ENCODE measurements at regions not wholly inside any gene's neighbourhood (a gene's known extent, or its start where the extent isn't known, plus 50 kb on each side); places are given as distances from the start of the nearest gene placed in this dataset.
A peak's percentile ranks its signal among the peaks of the same experiment; 100 is the strongest.

- no peaks in the 10 kb centered on the region for H3K27me3 Mint-ChIP-seq
- no peak for ATAC-seq
- peaks cover 6% of the 10 kb centered on the region for H3K9me3 Mint-ChIP-seq
- no peaks in the 10 kb centered on the region for H3K4me1 Mint-ChIP-seq
- H3K36me3 Mint-ChIP-seq: no peaks in the 10 kb centered on the region
- no peak overlapping the region for H3K4me3 Mint-ChIP-seq
- H3K27ac Mint-ChIP-seq: no peak overlapping the region
Measured at GRCh38 chr12:97184127-97184773, 277.2 kb downstream of the NEDD1 start.

GRCh38 chr12:97185567-97185966, 277.0 kb upstream of the RMST start:
- Mint-ChIP-seq H3K27me3 (no peaks in the 10 kb centered on the region), H3K36me3 (no peaks in the 10 kb centered on the region), H3K4me1 (no peaks in the 10 kb centered on the region), H3K9me3 (peaks cover 6% of the 10 kb centered on the region), H3K27ac (no peak overlapping the region), H3K4me3 (no peak overlapping the region)
- no peak for ATAC-seq

GRCh38 chr12:97194546-97194945, 268.1 kb upstream of the RMST start:
- no peak overlapping the region for H3K4me3 Mint-ChIP-seq
- no peaks in the 10 kb centered on the region for H3K4me1 Mint-ChIP-seq
- H3K9me3 Mint-ChIP-seq: peaks cover 5% of the 10 kb centered on the region
- H3K27me3 Mint-ChIP-seq: no peaks in the 10 kb centered on the region
- no peaks in the 10 kb centered on the region for H3K36me3 Mint-ChIP-seq
- no peak overlapping the region for H3K27ac Mint-ChIP-seq
- ATAC-seq: no peak

- H3K36me3 Mint-ChIP-seq: no peaks in the 10 kb centered on the region
- H3K4me3 Mint-ChIP-seq: no peak overlapping the region
- H3K9me3 Mint-ChIP-seq: peaks cover 3% of the 10 kb centered on the region
- no peaks in the 10 kb centered on the region for H3K4me1 Mint-ChIP-seq
- no peak for ATAC-seq
- peaks cover 20% of the 10 kb centered on the region for H3K27me3 Mint-ChIP-seq
- H3K27ac Mint-ChIP-seq: no peak overlapping the region
Measured at GRCh38 chr12:97200181-97200580, 262.4 kb upstream of the RMST start.

- Mint-ChIP-seq H3K9me3 (peaks cover 4% of the 10 kb centered on the region), H3K4me3 (no peak overlapping the region), H3K27ac (no peak overlapping the region), H3K27me3 (peaks cover 20% of the 10 kb centered on the region), H3K36me3 (no peaks in the 10 kb centered on the region), H3K4me1 (no peaks in the 10 kb centered on the region)
- no peak for ATAC-seq
Measured at GRCh38 chr12:97203408-97203807, 259.2 kb upstream of the RMST start.

GRCh38 chr12:97209997-97210396, 252.6 kb upstream of the RMST start:
- ATAC-seq: no peak
- no peak overlapping the region for H3K4me3 Mint-ChIP-seq
- H3K36me3 Mint-ChIP-seq: no peaks in the 10 kb centered on the region
- no peaks in the 10 kb centered on the region for H3K4me1 Mint-ChIP-seq
- no peak overlapping the region for H3K27ac Mint-ChIP-seq
- H3K9me3 Mint-ChIP-seq: peaks cover 10% of the 10 kb centered on the region
- H3K27me3 Mint-ChIP-seq: no peaks in the 10 kb centered on the region

GRCh38 chr12:97211416-97211930, 251.1 kb upstream of the RMST start:
- ATAC-seq: no peak
- H3K27ac Mint-ChIP-seq: no peak overlapping the region
- no peak overlapping the region for H3K4me3 Mint-ChIP-seq
- no peaks in the 10 kb centered on the region for H3K36me3 Mint-ChIP-seq
- peaks cover 7% of the 10 kb centered on the region for H3K9me3 Mint-ChIP-seq
- H3K4me1 Mint-ChIP-seq: no peaks in the 10 kb centered on the region
- no peaks in the 10 kb centered on the region for H3K27me3 Mint-ChIP-seq

- Mint-ChIP-seq H3K27me3 (no peaks in the 10 kb centered on the region), H3K27ac (no peak overlapping the region), H3K36me3 (no peaks in the 10 kb centered on the region), H3K4me1 (no peaks in the 10 kb centered on the region), H3K9me3 (no peaks in the 10 kb centered on the region), H3K4me3 (no peak overlapping the region)
- no peak for ATAC-seq
Measured at GRCh38 chr12:97216848-97217247, 245.8 kb upstream of the RMST start.

GRCh38 chr12:97222391-97222790, 240.2 kb upstream of the RMST start:
- Mint-ChIP-seq H3K36me3 (no peaks in the 10 kb centered on the region), H3K9me3 (no peaks in the 10 kb centered on the region), H3K27me3 (no peaks in the 10 kb centered on the region), H3K4me1 (peaks cover 11% of the 10 kb centered on the region), H3K27ac (no peak overlapping the region), H3K4me3 (no peak overlapping the region)
- no peak for ATAC-seq

- H3K27ac Mint-ChIP-seq: no peak overlapping the region
- no peak overlapping the region for H3K4me3 Mint-ChIP-seq
- peaks cover 11% of the 10 kb centered on the region for H3K4me1 Mint-ChIP-seq
- H3K9me3 Mint-ChIP-seq: no peaks in the 10 kb centered on the region
- no peaks in the 10 kb centered on the region for H3K36me3 Mint-ChIP-seq
- peak; percentile 34 for ATAC-seq
- H3K27me3 Mint-ChIP-seq: no peaks in the 10 kb centered on the region
Measured at GRCh38 chr12:97223419-97223818, 239.2 kb upstream of the RMST start.

GRCh38 chr12:97229004-97229403, 233.6 kb upstream of the RMST start:
- no peaks in the 10 kb centered on the region for H3K36me3 Mint-ChIP-seq
- H3K9me3 Mint-ChIP-seq: no peaks in the 10 kb centered on the region
- no peaks in the 10 kb centered on the region for H3K4me1 Mint-ChIP-seq
- H3K27me3 Mint-ChIP-seq: peaks cover 10% of the 10 kb centered on the region
- ATAC-seq: no peak
- H3K27ac Mint-ChIP-seq: no peak overlapping the region
- no peak overlapping the region for H3K4me3 Mint-ChIP-seq

- no peak overlapping the region for H3K27ac Mint-ChIP-seq
- H3K27me3 Mint-ChIP-seq: no peaks in the 10 kb centered on the region
- H3K36me3 Mint-ChIP-seq: no peaks in the 10 kb centered on the region
- peaks cover 8% of the 10 kb centered on the region for H3K9me3 Mint-ChIP-seq
- no peak for ATAC-seq
- H3K4me3 Mint-ChIP-seq: no peak overlapping the region
- H3K4me1 Mint-ChIP-seq: no peaks in the 10 kb centered on the region
Measured at GRCh38 chr12:97235102-97235501, 227.5 kb upstream of the RMST start.

- no peak for ATAC-seq
- Mint-ChIP-seq H3K4me3 (no peak overlapping the region), H3K27me3 (peaks cover 8% of the 10 kb centered on the region), H3K9me3 (peaks cover 3% of the 10 kb centered on the region), H3K27ac (no peak overlapping the region), H3K36me3 (no peaks in the 10 kb centered on the region), H3K4me1 (no peaks in the 10 kb centered on the region)
Measured at GRCh38 chr12:97246368-97246767, 216.2 kb upstream of the RMST start.

- H3K36me3 Mint-ChIP-seq: no peaks in the 10 kb centered on the region
- H3K27ac Mint-ChIP-seq: no peak overlapping the region
- peaks cover 13% of the 10 kb centered on the region for H3K27me3 Mint-ChIP-seq
- H3K4me3 Mint-ChIP-seq: no peak overlapping the region
- no peaks in the 10 kb centered on the region for H3K9me3 Mint-ChIP-seq
- H3K4me1 Mint-ChIP-seq: no peaks in the 10 kb centered on the region
- ATAC-seq: no peak
Measured at GRCh38 chr12:97250483-97250882, 212.1 kb upstream of the RMST start.

GRCh38 chr12:97257726-97258125, 204.9 kb upstream of the RMST start:
- no peak for ATAC-seq
- H3K27ac Mint-ChIP-seq: no peak overlapping the region
- H3K9me3 Mint-ChIP-seq: no peaks in the 10 kb centered on the region
- H3K27me3 Mint-ChIP-seq: peaks cover 2% of the 10 kb centered on the region
- H3K36me3 Mint-ChIP-seq: no peaks in the 10 kb centered on the region
- H3K4me1 Mint-ChIP-seq: no peaks in the 10 kb centered on the region
- no peak overlapping the region for H3K4me3 Mint-ChIP-seq

GRCh38 chr12:97259098-97259497, 203.5 kb upstream of the RMST start:
- Mint-ChIP-seq H3K4me1 (no peaks in the 10 kb centered on the region), H3K4me3 (no peak overlapping the region), H3K27me3 (no peaks in the 10 kb centered on the region), H3K9me3 (no peaks in the 10 kb centered on the region), H3K36me3 (no peaks in the 10 kb centered on the region), H3K27ac (no peak overlapping the region)
- no peak for ATAC-seq
